Endothelial cell of umbilical vein (primary cell): ENCODE measurements at regions not wholly inside any gene's neighbourhood (a gene's known extent, or its start where the extent isn't known, plus 50 kb on each side); places are given as distances from the start of the nearest gene placed in this dataset.

Source experiments
- BruUV-seq: library from RNA; stranded (reverse); fragments of 400-500 nt; replicated peaks from 2 replicates; lab custom pipeline; 2021; lab: Mats Ljungman, UMichigan
- CTCF ChIA-PET: fragments of 300-600, 350-600 bp; sonication (Branson Sonifier 250); formaldehyde crosslinking; loops from one replicate; lab custom pipeline; 2021; ENCODE audit warnings: antibody characterized with exemption, inconsistent platforms; lab: Charles Lee
- POLR2A ChIA-PET: fragments of 300-600, 350-600 bp; sonication (Branson Sonifier 250); formaldehyde crosslinking; loops from one replicate; lab custom pipeline; 2021; ENCODE audit warnings: antibody characterized with exemption, inconsistent platforms; lab: Charles Lee
- DNase-seq: peaks from one replicate; pipeline ENCODE4 v3.0.0-alpha.2; 2011; ENCODE audit warnings: low read depth, low spot score
- FAIRE-seq: peaks from 2 replicates; lab custom pipeline; 2011; peaks lifted over from hg19 to GRCh38; lab: Jason Lieb, UNC
- H2AFZ ChIP-seq: 2 replicates; pipeline ENCODE4 v1.6.0; 2012; ENCODE audit warnings: low read depth, low read length, control low read depth, inconsistent platforms
- H3K27ac ChIP-seq: 2 replicates; pipeline ENCODE4 v1.5.1; 2011; ENCODE audit warnings: low read depth, mild to moderate bottlenecking, control low read depth, low read length, moderate library complexity; ENCODE audit not compliant: insufficient read depth
- H3K27me3 ChIP-seq, 2 experiments: 2 replicates each; pipeline versions ENCODE4 v1.6.0 to v1.6.1; 2011; ENCODE audit warnings: low read length in 2 of 2, mixed read lengths in 1 of 2; ENCODE audit not compliant: control insufficient read depth in 2 of 2, insufficient read depth in 2 of 2
- H3K36me3 ChIP-seq, 2 experiments: 2 replicates in 1 of 2; 3 replicates in 1 of 2; pipeline ENCODE4 v1.5.1; 2011; ENCODE audit warnings: low read length in 2 of 2, mild to moderate bottlenecking in 1 of 2, moderate library complexity in 1 of 2; ENCODE audit not compliant: control insufficient read depth in 2 of 2, insufficient read depth in 2 of 2; ENCODE audit errors: extremely low read depth in 1 of 2
- H3K4me1 ChIP-seq: 3 replicates; pipeline ENCODE4 v1.5.1; 2011; ENCODE audit warnings: mild to moderate bottlenecking, low read length; ENCODE audit not compliant: control insufficient read depth, insufficient read depth; ENCODE audit errors: extremely low read depth
- H3K4me2 ChIP-seq: 2 replicates; pipeline ENCODE4 v1.6.1; 2011; ENCODE audit warnings: low read length, control low read depth, mixed read lengths; ENCODE audit not compliant: insufficient read depth
- H3K4me3 ChIP-seq, 3 experiments: fragments of 200-600 bp in 1 of 3; sonication (generic), shearing (Covaris generic) in 1 of 3; replicated peaks in 1 of 3; 2 replicates each; pipeline ENCODE4 v1.5.1; 2011 to 2016; ENCODE audit warnings: control low read depth in 3 of 3, low read length in 3 of 3, mild to moderate bottlenecking in 2 of 3, inconsistent platforms in 1 of 3, low read depth in 1 of 3, moderate library complexity in 1 of 3; ENCODE audit not compliant: insufficient read depth in 1 of 3
- H3K79me2 ChIP-seq: 2 replicates; pipeline ENCODE4 v1.6.0; 2012; ENCODE audit warnings: low read length, inconsistent platforms; ENCODE audit not compliant: control insufficient read depth, insufficient read depth
- H3K9ac ChIP-seq: replicated peaks from 2 replicates; pipeline ENCODE3; 2011; ENCODE audit warnings: low read length, control low read depth; ENCODE audit not compliant: insufficient read depth; ENCODE audit errors: extremely low read depth
- H3K9me1 ChIP-seq: replicated peaks from 3 replicates; pipeline ENCODE4 v1.6.0; 2011; ENCODE audit warnings: mild to moderate bottlenecking, low read length; ENCODE audit not compliant: control insufficient read depth, insufficient read depth; ENCODE audit errors: extremely low read depth
- H3K9me3 ChIP-seq: replicated peaks from 2 replicates; pipeline ENCODE4 v1.5.1; 2012; ENCODE audit warnings: low read length, inconsistent platforms; ENCODE audit not compliant: control insufficient read depth, insufficient read depth
- H4K20me1 ChIP-seq: replicated peaks from 2 replicates; pipeline ENCODE3; 2011; ENCODE audit warnings: mild to moderate bottlenecking, low read length; ENCODE audit not compliant: control insufficient read depth, insufficient read depth; ENCODE audit errors: extremely low read depth
- EZH2 ChIP-seq: IDR thresholded peaks from 2 replicates; pipeline ENCODE4 v1.6.1; 2012; ENCODE audit warnings: borderline replicate concordance, low read depth, mild to moderate bottlenecking, moderate library complexity, low read length, inconsistent platforms; ENCODE audit not compliant: severe bottlenecking
- FOS ChIP-seq: IDR thresholded peaks from 2 replicates; pipeline ENCODE4 v1.6.1; 2011; ENCODE audit warnings: mild to moderate bottlenecking, low read length, moderate library complexity, borderline replicate concordance; ENCODE audit not compliant: insufficient read depth
- GATA2 ChIP-seq: IDR thresholded peaks from 2 replicates; pipeline ENCODE4 v1.7.0; 2011; ENCODE audit warnings: low read depth, mild to moderate bottlenecking, moderate library complexity, mixed read lengths, low read length; ENCODE audit not compliant: insufficient read length, insufficient read depth
- JUN ChIP-seq: IDR thresholded peaks from 2 replicates; pipeline ENCODE4 v1.6.1; 2011; ENCODE audit warnings: borderline replicate concordance, low read depth; ENCODE audit not compliant: insufficient read length, insufficient read depth
- MYC ChIP-seq: IDR thresholded peaks from one replicate; pipeline ENCODE4 v1.6.1; 2011; ENCODE audit warnings: mild to moderate bottlenecking, low read depth, low read length
- POLR2A ChIP-seq: IDR thresholded peaks from 2 replicates; pipeline ENCODE4 v1.6.1; 2012; ENCODE audit warnings: low read depth, mild to moderate bottlenecking, control low read depth, low read length
- POLR2AphosphoS5 ChIP-seq: IDR thresholded peaks from 2 replicates; pipeline ENCODE4 v1.6.1; 2012; ENCODE audit warnings: low read depth, mild to moderate bottlenecking, control low read depth, low read length, moderate library complexity; ENCODE audit not compliant: insufficient read depth
- dilution Hi-C: fragments of 300-500 bp; cut with MboI; formaldehyde crosslinking; loops from one replicate; pipeline ENCODE4 v1.15.0; 2019; ENCODE audit warnings: low sequenced_read_pairs; ENCODE audit not compliant: extremely low pct_ligation_motif_present
- intact Hi-C: fragments of 100-400 bp; cut with micrococcal nuclease; formaldehyde crosslinking; loops from one replicate; pipeline ENCODE4 v1.10.0; 2022
- TF ChIP-seq, protein P1 (sequence below), 2 donors: IDR thresholded peaks; 1 replicate in 1 of 2; 2 replicates in 1 of 2; pipeline ENCODE4 v1.5.1; 2011; ENCODE audit warnings: low read length in 2 of 2, mild to moderate bottlenecking in 2 of 2, moderate library complexity in 2 of 2, control low read depth in 1 of 2, inconsistent platforms in 1 of 2, low read depth in 1 of 2; ENCODE audit not compliant: insufficient read depth in 1 of 2; ENCODE audit errors: extremely low read depth in 1 of 2
- TF ChIP-seq, protein P2 (sequence below): IDR thresholded peaks from 2 replicates; pipeline ENCODE4 v1.6.1; 2011; ENCODE audit not compliant: insufficient read depth, insufficient read length

DNA sequence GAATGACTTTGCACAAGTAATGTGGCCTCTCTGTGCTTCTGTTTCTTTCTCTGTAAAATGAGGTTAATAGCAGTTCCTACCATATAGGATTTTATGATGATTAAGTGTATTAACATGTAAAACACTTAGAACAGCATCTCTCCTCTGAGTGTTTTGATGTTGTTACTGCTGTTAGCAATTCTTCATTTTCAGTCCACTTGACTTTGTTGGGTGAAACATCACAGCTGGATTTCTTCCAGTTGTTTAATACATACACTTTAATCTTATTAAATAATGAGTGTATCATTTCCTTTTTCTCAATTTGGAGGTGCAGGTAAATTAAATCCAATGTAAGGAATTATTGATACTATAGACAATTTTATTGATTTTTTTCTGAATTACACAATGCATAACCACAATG lies 113.6 kb downstream of the KDR start:
- dilution Hi-C loops: no loop called here
- no peaks in the 10 kb centered on the region for H3K79me2 ChIP-seq
- peaks cover 7% of the 10 kb centered on the region for H3K4me1 ChIP-seq
- FAIRE-seq (no peak), DNase-seq (no peak)
- TF ChIP-seq GATA2: no peak
- TF ChIP-seq, protein P1, sequence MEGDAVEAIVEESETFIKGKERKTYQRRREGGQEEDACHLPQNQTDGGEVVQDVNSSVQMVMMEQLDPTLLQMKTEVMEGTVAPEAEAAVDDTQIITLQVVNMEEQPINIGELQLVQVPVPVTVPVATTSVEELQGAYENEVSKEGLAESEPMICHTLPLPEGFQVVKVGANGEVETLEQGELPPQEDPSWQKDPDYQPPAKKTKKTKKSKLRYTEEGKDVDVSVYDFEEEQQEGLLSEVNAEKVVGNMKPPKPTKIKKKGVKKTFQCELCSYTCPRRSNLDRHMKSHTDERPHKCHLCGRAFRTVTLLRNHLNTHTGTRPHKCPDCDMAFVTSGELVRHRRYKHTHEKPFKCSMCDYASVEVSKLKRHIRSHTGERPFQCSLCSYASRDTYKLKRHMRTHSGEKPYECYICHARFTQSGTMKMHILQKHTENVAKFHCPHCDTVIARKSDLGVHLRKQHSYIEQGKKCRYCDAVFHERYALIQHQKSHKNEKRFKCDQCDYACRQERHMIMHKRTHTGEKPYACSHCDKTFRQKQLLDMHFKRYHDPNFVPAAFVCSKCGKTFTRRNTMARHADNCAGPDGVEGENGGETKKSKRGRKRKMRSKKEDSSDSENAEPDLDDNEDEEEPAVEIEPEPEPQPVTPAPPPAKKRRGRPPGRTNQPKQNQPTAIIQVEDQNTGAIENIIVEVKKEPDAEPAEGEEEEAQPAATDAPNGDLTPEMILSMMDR (IDR thresholded peaks at IDR 0.05; ENCODE audit: extremely low read depth in 1 of 2, insufficient read depth in 1 of 2, low read depth in 1 of 2, low read length in 2 of 2): no peak
- TF ChIP-seq MYC: no peak
- no peak for TF ChIP-seq FOS
- TF ChIP-seq POLR2A: no peak
- no peak for TF ChIP-seq JUN
- TF ChIP-seq EZH2: no peak
- TF ChIP-seq, protein P2, sequence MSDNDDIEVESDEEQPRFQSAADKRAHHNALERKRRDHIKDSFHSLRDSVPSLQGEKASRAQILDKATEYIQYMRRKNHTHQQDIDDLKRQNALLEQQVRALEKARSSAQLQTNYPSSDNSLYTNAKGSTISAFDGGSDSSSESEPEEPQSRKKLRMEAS: no peak
- no peak for TF ChIP-seq POLR2AphosphoS5
- H3K4me2 ChIP-seq: no peak overlapping the region
- H2AFZ ChIP-seq: no peak overlapping the region
- no peaks in the 10 kb centered on the region for H3K9me1 ChIP-seq
- H3K36me3 ChIP-seq: no peaks in the 10 kb centered on the region
- H3K9ac ChIP-seq: no peak overlapping the region
- ChIA-PET CTCF (interaction anchor here (0.7 kb wide), 1 partner anchor 56 kb away, joined by 3 read pairs; no protein-coding TSS in a partner anchor), POLR2A (no interaction called here)
- no TSS peak for BruUV-seq
- intact Hi-C loops: no loop called here
- no peaks in the 10 kb centered on the region for H3K9me3 ChIP-seq
- no peak overlapping the region for H3K27ac ChIP-seq
- H4K20me1 ChIP-seq: no peaks in the 10 kb centered on the region
- no peaks in the 10 kb centered on the region for H3K27me3 ChIP-seq
- no peak overlapping the region for H3K4me3 ChIP-seq
